HepG2 (cell line): ENCODE measurements at regions not wholly inside any gene's neighbourhood (a gene's known extent, or its start where the extent isn't known, plus 50 kb on each side); places are given as distances from the start of the nearest gene placed in this dataset.

Source experiments
- ATF4 ChIP-seq, 2 experiments: fragments of 450-650 bp in 1 of 2; sonication (generic) in 1 of 2; formaldehyde crosslinking; IDR thresholded peaks; 2 replicates each; pipeline versions ENCODE4 v1.5.0 to v1.8.0; 2020 to 2022; ENCODE audit warnings: mild to moderate bottlenecking in 1 of 2, missing genetic modification reagents in 1 of 2
- CREBL2 ChIP-seq: sonication (generic); formaldehyde crosslinking; IDR thresholded peaks from 2 replicates; pipeline ENCODE4 v1.8.1; 2023; ENCODE audit warnings: missing genetic modification reagents, mild to moderate bottlenecking, borderline replicate concordance
- EHMT2 ChIP-seq: fragments of 200-600 bp; sonication (generic); IDR thresholded peaks from 2 replicates; pipeline ENCODE4 v1.7.0; 2017; ENCODE audit warnings: antibody characterized with exemption, low read depth, low read length, borderline replicate concordance
- ELF1 ChIP-seq: sonication (generic); formaldehyde crosslinking; IDR thresholded peaks from 2 replicates; pipeline ENCODE4 v1.4.0; 2020; ENCODE audit warnings: missing genetic modification reagents
- EP300 ChIP-seq, 3 experiments: sonication (generic) in 1 of 3; formaldehyde crosslinking in 1 of 3; IDR thresholded peaks; 2 replicates each; pipeline versions ENCODE4 v1.5.1 to v1.6.1; 2011 to 2020; ENCODE audit warnings: low read depth in 2 of 3, low read length in 2 of 3, borderline replicate concordance in 1 of 3, improper control_type of control experiment in 1 of 3, mild to moderate bottlenecking in 1 of 3, missing genetic modification reagents in 1 of 3, moderate library complexity in 1 of 3
- KLF12 ChIP-seq: sonication (generic); formaldehyde crosslinking; IDR thresholded peaks from 2 replicates; pipeline ENCODE4 v1.4.0; 2020; ENCODE audit warnings: missing genetic modification reagents, borderline replicate concordance
- MED8 ChIP-seq: sonication (generic); formaldehyde crosslinking; IDR thresholded peaks from 2 replicates; pipeline ENCODE4 v1.8.1; 2023; ENCODE audit warnings: mild to moderate bottlenecking, missing genetic modification reagents; ENCODE audit not compliant: insufficient replicate concordance
- POLR2AphosphoS5 ChIP-seq: IDR thresholded peaks from 2 replicates; pipeline ENCODE4 v1.6.1; 2012; ENCODE audit warnings: low read depth, low read length
- TCF7 ChIP-seq: sonication (generic); IDR thresholded peaks from 2 replicates; pipeline ENCODE4 v1.6.1; 2016; ENCODE audit warnings: antibody characterized with exemption, low read depth
- TP53 ChIP-seq: sonication (generic); formaldehyde crosslinking; conservative IDR thresholded peaks from 2 replicates; pipeline ENCODE4 v1.4.0; 2020; ENCODE audit warnings: missing genetic modification reagents
- TF ChIP-seq, protein P1 (sequence below): sonication (generic); formaldehyde crosslinking; IDR thresholded peaks from 2 replicates; pipeline ENCODE4 v1.5.0; 2020; ENCODE audit warnings: mild to moderate bottlenecking, missing genetic modification reagents, moderate library complexity
- TF ChIP-seq, protein P2 (sequence below): sonication (generic); formaldehyde crosslinking; IDR thresholded peaks from one replicate; pipeline ENCODE4 v1.5.1; 2020; ENCODE audit warnings: mild to moderate bottlenecking, missing genetic modification reagents; ENCODE audit errors: not compliant biosample characterization
- TF ChIP-seq, protein P3 (sequence below), 2 experiments: sonication (generic) in 1 of 2; formaldehyde crosslinking in 1 of 2; IDR thresholded peaks; 2 replicates each; pipeline versions ENCODE4 v1.5.1 to v1.6.1; 2011 to 2020; ENCODE audit warnings: borderline replicate concordance in 1 of 2, low read depth in 1 of 2, low read length in 1 of 2, mild to moderate bottlenecking in 1 of 2, missing genetic modification reagents in 1 of 2, moderate library complexity in 1 of 2
- TF ChIP-seq, protein P4 (sequence below): sonication (generic); formaldehyde crosslinking; IDR thresholded peaks from 2 replicates; pipeline ENCODE4 v1.4.0; 2020; ENCODE audit warnings: missing genetic modification reagents

DNA sequence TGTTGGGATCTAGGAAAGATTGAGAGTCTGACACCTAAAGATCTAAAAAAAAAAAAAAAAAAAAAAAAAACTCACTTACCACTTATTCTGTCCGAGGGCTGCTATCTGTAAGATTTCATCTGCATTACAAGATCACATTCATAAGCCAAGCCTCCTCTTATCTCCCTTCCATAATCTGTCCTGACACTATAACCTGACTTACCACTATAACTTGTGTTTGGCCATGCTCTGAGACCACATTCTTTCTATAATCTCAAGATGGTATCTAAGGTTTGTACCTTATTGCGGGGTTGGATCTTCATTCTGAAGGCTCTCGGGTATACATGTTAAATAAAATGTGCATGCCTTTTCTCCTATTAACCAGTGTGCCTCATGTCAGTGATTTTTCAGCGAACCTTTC lies 144.4 kb downstream of the MAGEB17 start:
- TF ChIP-seq, protein P1, sequence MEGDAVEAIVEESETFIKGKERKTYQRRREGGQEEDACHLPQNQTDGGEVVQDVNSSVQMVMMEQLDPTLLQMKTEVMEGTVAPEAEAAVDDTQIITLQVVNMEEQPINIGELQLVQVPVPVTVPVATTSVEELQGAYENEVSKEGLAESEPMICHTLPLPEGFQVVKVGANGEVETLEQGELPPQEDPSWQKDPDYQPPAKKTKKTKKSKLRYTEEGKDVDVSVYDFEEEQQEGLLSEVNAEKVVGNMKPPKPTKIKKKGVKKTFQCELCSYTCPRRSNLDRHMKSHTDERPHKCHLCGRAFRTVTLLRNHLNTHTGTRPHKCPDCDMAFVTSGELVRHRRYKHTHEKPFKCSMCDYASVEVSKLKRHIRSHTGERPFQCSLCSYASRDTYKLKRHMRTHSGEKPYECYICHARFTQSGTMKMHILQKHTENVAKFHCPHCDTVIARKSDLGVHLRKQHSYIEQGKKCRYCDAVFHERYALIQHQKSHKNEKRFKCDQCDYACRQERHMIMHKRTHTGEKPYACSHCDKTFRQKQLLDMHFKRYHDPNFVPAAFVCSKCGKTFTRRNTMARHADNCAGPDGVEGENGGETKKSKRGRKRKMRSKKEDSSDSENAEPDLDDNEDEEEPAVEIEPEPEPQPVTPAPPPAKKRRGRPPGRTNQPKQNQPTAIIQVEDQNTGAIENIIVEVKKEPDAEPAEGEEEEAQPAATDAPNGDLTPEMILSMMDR (CRISPR knock-in tag), result no peak
- TF ChIP-seq MED8 (no peak), ATF4 (CRISPR knock-in tag; IDR thresholded peaks at IDR 0.05) (no peak), ELF1 (no peak), EHMT2 (no peak), CREBL2 (no peak), EP300 (IDR thresholded peaks at IDR 0.05; ENCODE audit: low read depth in 2 of 2, low read length in 2 of 2) (no peak), EP300 (CRISPR knock-in tag; IDR thresholded peaks at IDR 0.05; ENCODE audit: borderline replicate concordance) (no peak), KLF12 (CRISPR knock-in tag) (no peak), TCF7 (no peak), POLR2AphosphoS5 (no peak), TP53 (CRISPR knock-in tag) (no peak)
- TF ChIP-seq, protein P2, sequence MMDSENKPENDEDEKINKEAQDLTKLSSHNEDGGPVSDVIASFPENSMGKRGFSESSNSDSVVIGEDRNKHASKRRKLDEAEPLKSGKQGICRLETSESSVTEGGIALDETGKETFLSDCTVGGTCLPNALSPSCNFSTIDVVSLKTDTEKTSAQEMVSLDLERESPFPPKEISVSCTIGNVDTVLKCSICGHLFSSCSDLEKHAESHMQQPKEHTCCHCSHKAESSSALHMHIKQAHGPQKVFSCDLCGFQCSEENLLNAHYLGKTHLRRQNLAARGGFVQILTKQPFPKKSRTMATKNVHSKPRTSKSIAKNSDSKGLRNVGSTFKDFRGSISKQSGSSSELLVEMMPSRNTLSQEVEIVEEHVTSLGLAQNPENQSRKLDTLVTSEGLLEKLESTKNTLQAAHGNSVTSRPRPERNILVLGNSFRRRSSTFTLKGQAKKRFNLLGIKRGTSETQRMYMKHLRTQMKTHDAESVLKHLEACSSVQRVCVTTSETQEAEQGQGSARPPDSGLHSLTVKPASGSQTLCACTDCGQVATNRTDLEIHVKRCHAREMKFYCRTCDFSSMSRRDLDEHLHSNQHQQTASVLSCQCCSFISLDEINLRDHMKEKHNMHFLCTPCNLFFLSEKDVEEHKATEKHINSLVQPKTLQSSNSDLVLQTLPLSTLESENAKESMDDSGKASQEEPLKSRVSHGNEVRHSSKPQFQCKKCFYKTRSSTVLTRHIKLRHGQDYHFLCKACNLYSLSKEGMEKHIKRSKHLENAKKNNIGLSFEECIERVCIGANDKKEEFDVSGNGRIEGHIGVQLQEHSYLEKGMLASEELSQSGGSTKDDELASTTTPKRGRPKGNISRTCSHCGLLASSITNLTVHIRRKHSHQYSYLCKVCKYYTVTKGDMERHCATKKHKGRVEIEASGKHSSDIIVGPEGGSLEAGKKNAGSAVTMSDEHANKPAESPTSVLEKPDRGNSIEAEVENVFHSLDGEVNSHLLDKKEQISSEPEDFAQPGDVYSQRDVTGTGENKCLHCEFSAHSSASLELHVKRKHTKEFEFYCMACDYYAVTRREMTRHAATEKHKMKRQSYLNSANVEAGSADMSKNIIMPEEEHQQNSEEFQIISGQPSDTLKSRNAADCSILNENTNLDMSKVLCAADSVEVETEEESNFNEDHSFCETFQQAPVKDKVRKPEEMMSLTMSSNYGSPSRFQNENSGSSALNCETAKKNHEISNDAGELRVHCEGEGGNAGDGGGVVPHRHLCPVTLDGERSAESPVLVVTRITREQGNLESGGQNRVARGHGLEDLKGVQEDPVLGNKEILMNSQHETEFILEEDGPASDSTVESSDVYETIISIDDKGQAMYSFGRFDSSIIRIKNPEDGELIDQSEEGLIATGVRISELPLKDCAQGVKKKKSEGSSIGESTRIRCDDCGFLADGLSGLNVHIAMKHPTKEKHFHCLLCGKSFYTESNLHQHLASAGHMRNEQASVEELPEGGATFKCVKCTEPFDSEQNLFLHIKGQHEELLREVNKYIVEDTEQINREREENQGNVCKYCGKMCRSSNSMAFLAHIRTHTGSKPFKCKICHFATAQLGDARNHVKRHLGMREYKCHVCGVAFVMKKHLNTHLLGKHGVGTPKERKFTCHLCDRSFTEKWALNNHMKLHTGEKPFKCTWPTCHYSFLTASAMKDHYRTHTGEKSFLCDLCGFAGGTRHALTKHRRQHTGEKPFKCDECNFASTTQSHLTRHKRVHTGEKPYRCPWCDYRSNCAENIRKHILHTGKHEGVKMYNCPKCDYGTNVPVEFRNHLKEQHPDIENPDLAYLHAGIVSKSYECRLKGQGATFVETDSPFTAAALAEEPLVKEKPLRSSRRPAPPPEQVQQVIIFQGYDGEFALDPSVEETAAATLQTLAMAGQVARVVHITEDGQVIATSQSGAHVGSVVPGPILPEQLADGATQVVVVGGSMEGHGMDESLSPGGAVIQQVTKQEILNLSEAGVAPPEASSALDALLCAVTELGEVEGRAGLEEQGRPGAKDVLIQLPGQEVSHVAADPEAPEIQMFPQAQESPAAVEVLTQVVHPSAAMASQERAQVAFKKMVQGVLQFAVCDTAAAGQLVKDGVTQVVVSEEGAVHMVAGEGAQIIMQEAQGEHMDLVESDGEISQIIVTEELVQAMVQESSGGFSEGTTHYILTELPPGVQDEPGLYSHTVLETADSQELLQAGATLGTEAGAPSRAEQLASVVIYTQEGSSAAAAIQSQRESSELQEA, result no peak
- TF ChIP-seq, protein P3, sequence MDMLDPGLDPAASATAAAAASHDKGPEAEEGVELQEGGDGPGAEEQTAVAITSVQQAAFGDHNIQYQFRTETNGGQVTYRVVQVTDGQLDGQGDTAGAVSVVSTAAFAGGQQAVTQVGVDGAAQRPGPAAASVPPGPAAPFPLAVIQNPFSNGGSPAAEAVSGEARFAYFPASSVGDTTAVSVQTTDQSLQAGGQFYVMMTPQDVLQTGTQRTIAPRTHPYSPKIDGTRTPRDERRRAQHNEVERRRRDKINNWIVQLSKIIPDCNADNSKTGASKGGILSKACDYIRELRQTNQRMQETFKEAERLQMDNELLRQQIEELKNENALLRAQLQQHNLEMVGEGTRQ (IDR thresholded peaks at IDR 0.05; ENCODE audit: low read depth, low read length), result no peak
- TF ChIP-seq, protein P3 (CRISPR knock-in tag; IDR thresholded peaks at IDR 0.05; ENCODE audit: borderline replicate concordance), result no peak
- TF ChIP-seq, protein P4, sequence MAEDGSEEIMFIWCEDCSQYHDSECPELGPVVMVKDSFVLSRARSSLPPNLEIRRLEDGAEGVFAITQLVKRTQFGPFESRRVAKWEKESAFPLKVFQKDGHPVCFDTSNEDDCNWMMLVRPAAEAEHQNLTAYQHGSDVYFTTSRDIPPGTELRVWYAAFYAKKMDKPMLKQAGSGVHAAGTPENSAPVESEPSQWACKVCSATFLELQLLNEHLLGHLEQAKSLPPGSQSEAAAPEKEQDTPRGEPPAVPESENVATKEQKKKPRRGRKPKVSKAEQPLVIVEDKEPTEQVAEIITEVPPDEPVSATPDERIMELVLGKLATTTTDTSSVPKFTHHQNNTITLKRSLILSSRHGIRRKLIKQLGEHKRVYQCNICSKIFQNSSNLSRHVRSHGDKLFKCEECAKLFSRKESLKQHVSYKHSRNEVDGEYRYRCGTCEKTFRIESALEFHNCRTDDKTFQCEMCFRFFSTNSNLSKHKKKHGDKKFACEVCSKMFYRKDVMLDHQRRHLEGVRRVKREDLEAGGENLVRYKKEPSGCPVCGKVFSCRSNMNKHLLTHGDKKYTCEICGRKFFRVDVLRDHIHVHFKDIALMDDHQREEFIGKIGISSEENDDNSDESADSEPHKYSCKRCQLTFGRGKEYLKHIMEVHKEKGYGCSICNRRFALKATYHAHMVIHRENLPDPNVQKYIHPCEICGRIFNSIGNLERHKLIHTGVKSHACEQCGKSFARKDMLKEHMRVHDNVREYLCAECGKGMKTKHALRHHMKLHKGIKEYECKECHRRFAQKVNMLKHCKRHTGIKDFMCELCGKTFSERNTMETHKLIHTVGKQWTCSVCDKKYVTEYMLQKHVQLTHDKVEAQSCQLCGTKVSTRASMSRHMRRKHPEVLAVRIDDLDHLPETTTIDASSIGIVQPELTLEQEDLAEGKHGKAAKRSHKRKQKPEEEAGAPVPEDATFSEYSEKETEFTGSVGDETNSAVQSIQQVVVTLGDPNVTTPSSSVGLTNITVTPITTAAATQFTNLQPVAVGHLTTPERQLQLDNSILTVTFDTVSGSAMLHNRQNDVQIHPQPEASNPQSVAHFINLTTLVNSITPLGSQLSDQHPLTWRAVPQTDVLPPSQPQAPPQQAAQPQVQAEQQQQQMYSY (CRISPR knock-in tag), result no peak
